Loucy (cell line): ENCODE measurements at regions not wholly inside any gene's neighbourhood (a gene's known extent, or its start where the extent isn't known, plus 50 kb on each side); places are given as distances from the start of the nearest gene placed in this dataset.

Experiments used
- H2AFZ ChIP-seq: fragments of 200-600 bp; sonication (generic); 2 replicates; pipeline ENCODE4 v1.6.0; 2016; ENCODE audit warnings: antibody characterized with exemption, mild to moderate bottlenecking, low read length, moderate library complexity
- H3F3A ChIP-seq: fragments of 200-600 bp; 2 replicates; pipeline ENCODE4 v1.6.0; 2016; ENCODE audit warnings: antibody characterized with exemption, low read depth, mild to moderate bottlenecking
- H3K27me3 ChIP-seq: fragments of 200-600 bp; sonication (generic); 2 replicates; pipeline ENCODE4 v1.6.1; 2014; ENCODE audit warnings: low read length, mild to moderate bottlenecking; ENCODE audit not compliant: insufficient read depth, poor library complexity, severe bottlenecking
- H3K36me3 ChIP-seq: fragments of 200-600 bp; sonication (generic); 2 replicates; pipeline ENCODE4 v1.6.1; 2016; ENCODE audit warnings: low read length; ENCODE audit not compliant: insufficient read depth
- H3K4me1 ChIP-seq: fragments of 200-600 bp; sonication (generic); 2 replicates; pipeline ENCODE4 v1.5.1; 2014; ENCODE audit warnings: low read length, mild to moderate bottlenecking; ENCODE audit not compliant: insufficient read depth, poor library complexity, severe bottlenecking
- H3K4me2 ChIP-seq: fragments of 200-600 bp; sonication (generic); 2 replicates; pipeline ENCODE4 v1.6.0; 2014; ENCODE audit warnings: antibody characterized with exemption, low read length, low read depth, mild to moderate bottlenecking; ENCODE audit not compliant: poor library complexity, severe bottlenecking
- H3K4me3 ChIP-seq: fragments of 200-600 bp; sonication (generic); 2 replicates; pipeline ENCODE4 v1.5.1; 2014; ENCODE audit warnings: low read length, mild to moderate bottlenecking, mixed read lengths; ENCODE audit not compliant: poor library complexity, severe bottlenecking
- H3K79me2 ChIP-seq: fragments of 200-600 bp; sonication (generic); 2 replicates; pipeline ENCODE4 v1.6.1; 2014; ENCODE audit warnings: low read length; ENCODE audit not compliant: insufficient read depth
- H3K9ac ChIP-seq: fragments of 200-600 bp; sonication (generic); 2 replicates; pipeline ENCODE4 v1.6.0; 2014; ENCODE audit warnings: mild to moderate bottlenecking, low read depth, low read length, moderate library complexity; ENCODE audit not compliant: poor library complexity, severe bottlenecking
- H3K9me2 ChIP-seq: fragments of 200-600 bp; sonication (generic); replicated peaks from 2 replicates; pipeline ENCODE4 v1.6.1; 2016; ENCODE audit warnings: low read depth, low read length, mixed read lengths
- H3K9me3 ChIP-seq: fragments of 200-600 bp; sonication (generic); 2 replicates; pipeline ENCODE4 v1.6.1; 2014; ENCODE audit warnings: mild to moderate bottlenecking, antibody characterized with exemption, low read length, low read depth; ENCODE audit not compliant: insufficient read depth
- H4K20me1 ChIP-seq: fragments of 200-600 bp; sonication (generic); 2 replicates; pipeline ENCODE4 v1.6.0; 2014; ENCODE audit warnings: antibody characterized with exemption, low read length, mild to moderate bottlenecking; ENCODE audit not compliant: insufficient read depth, poor library complexity, severe bottlenecking
- CTCF ChIP-seq: fragments of 200-600 bp; sonication (generic); conservative IDR thresholded peaks from 2 replicates; pipeline ENCODE4 v1.5.1; 2014; ENCODE audit warnings: mild to moderate bottlenecking, antibody characterized with exemption, low read length
- EZH2phosphoT487 ChIP-seq: fragments of 200-600 bp; IDR thresholded peaks from 2 replicates; pipeline ENCODE4 v1.6.1; 2018; ENCODE audit warnings: antibody characterized with exemption, mild to moderate bottlenecking, moderate library complexity, borderline replicate concordance

- Histone ChIP-seq H3K4me2 (no peak overlapping the region), H3K79me2 (no peaks in the 10 kb centered on the region)
- no peak for TF ChIP-seq EZH2phosphoT487
- TF ChIP-seq CTCF: no peak
Measured at GRCh38 chr5:31052937-31053658, 140.4 kb upstream of the CDH6 start.

GRCh38 chr5:31051316-31051715 lies 142.2 kb upstream of the CDH6 start:
- Histone ChIP-seq H3K36me3 (no peaks in the 10 kb centered on the region), H3K4me3 (no peak overlapping the region), H3F3A (no peaks in the 10 kb centered on the region), H3K4me1 (no peaks in the 10 kb centered on the region), H3K9me2 (no peaks in the 10 kb centered on the region), H3K4me2 (no peak overlapping the region), H3K9ac (no peak overlapping the region), H3K27me3 (no peaks in the 10 kb centered on the region), H2AFZ (no peak overlapping the region), H3K9me3 (no peaks in the 10 kb centered on the region), H4K20me1 (no peaks in the 10 kb centered on the region), H3K79me2 (no peaks in the 10 kb centered on the region)
- TF ChIP-seq CTCF (no peak), EZH2phosphoT487 (no peak)

More at GRCh38 chr5:31052937-31053658, 140.4 kb upstream of the CDH6 start:
- Histone ChIP-seq H3K4me3 (no peak overlapping the region), H3K36me3 (no peaks in the 10 kb centered on the region), H3K4me1 (no peaks in the 10 kb centered on the region), H2AFZ (no peak overlapping the region), H4K20me1 (no peaks in the 10 kb centered on the region), H3K9ac (no peak overlapping the region), H3K27me3 (no peaks in the 10 kb centered on the region), H3K9me2 (peaks cover 4% of the 10 kb centered on the region; the same call in 1 of the 2 replicates), H3F3A (no peaks in the 10 kb centered on the region), H3K9me3 (no peaks in the 10 kb centered on the region)

GRCh38 chr5:31049936-31050704 lies 143.4 kb upstream of the CDH6 start:
- TF ChIP-seq CTCF (no peak), EZH2phosphoT487 (no peak)
- no peaks in the 10 kb centered on the region for H3K79me2 ChIP-seq
- no peak overlapping the region for H3K4me2 ChIP-seq

More at GRCh38 chr5:31049936-31050704, 143.4 kb upstream of the CDH6 start:
- no peak overlapping the region for H3K4me3 ChIP-seq
- no peaks in the 10 kb centered on the region for H3K9me2 ChIP-seq
- H3K9ac ChIP-seq: no peak overlapping the region
- H3F3A ChIP-seq: no peaks in the 10 kb centered on the region
- no peaks in the 10 kb centered on the region for H3K4me1 ChIP-seq
- H3K27me3 ChIP-seq: no peaks in the 10 kb centered on the region
- no peaks in the 10 kb centered on the region for H3K36me3 ChIP-seq
- no peaks in the 10 kb centered on the region for H3K9me3 ChIP-seq
- H2AFZ ChIP-seq: no peak overlapping the region
- no peaks in the 10 kb centered on the region for H4K20me1 ChIP-seq
